ENCODE measurements at regions not wholly inside any gene's neighbourhood (a gene's known extent, or its start where the extent isn't known, plus 50 kb on each side); places are given as distances from the start of the nearest gene placed in this dataset.

- no peak overlapping the region for H3K4me3 Mint-ChIP-seq (ENCODE audit: unreplicated experiment)
- H3K27me3 Mint-ChIP-seq (ENCODE audit: unreplicated experiment): no peaks in the 10 kb centered on the region
- no peak overlapping the region for H3K27ac Mint-ChIP-seq (ENCODE audit: unreplicated experiment)
- H3K9me3 Mint-ChIP-seq (ENCODE audit: unreplicated experiment): peaks cover 5% of the 10 kb centered on the region
- no peak for TF ChIP-seq CTCF (IDR thresholded peaks at IDR 0.05)
- no peak for DNase-seq (ENCODE audit: extremely low spot score, unreplicated experiment)
- H3K4me1 Mint-ChIP-seq (ENCODE audit: unreplicated experiment): peaks cover 30% of the 10 kb centered on the region
- H3K36me3 Mint-ChIP-seq (ENCODE audit: unreplicated experiment): peaks cover 2% of the 10 kb centered on the region
Observed at GRCh38 chr21:38960251-38960650, 154.5 kb downstream of the ETS2 start.

- Mint-ChIP-seq H3K36me3 (ENCODE audit: unreplicated experiment) (peaks cover 2% of the 10 kb centered on the region), H3K9me3 (ENCODE audit: unreplicated experiment) (peaks cover 5% of the 10 kb centered on the region), H3K27me3 (ENCODE audit: unreplicated experiment) (no peaks in the 10 kb centered on the region), H3K4me3 (ENCODE audit: unreplicated experiment) (no peak overlapping the region), H3K4me1 (ENCODE audit: unreplicated experiment) (peaks cover 31% of the 10 kb centered on the region), H3K27ac (ENCODE audit: unreplicated experiment) (peak overlapping the region; percentile 56)
- TF ChIP-seq CTCF (IDR thresholded peaks at IDR 0.05): no peak
- DNase-seq (ENCODE audit: extremely low spot score, unreplicated experiment): no peak
Observed at GRCh38 chr21:38959692-38960061, 153.9 kb downstream of the ETS2 start.

- no peak for DNase-seq (ENCODE audit: extremely low spot score, unreplicated experiment)
- Mint-ChIP-seq H3K27me3 (ENCODE audit: unreplicated experiment) (peaks cover under 1% of the 10 kb centered on the region), H3K4me1 (ENCODE audit: unreplicated experiment) (peaks cover 31% of the 10 kb centered on the region), H3K4me3 (ENCODE audit: unreplicated experiment) (no peak overlapping the region), H3K9me3 (ENCODE audit: unreplicated experiment) (peaks cover 5% of the 10 kb centered on the region), H3K36me3 (ENCODE audit: unreplicated experiment) (peaks cover 2% of the 10 kb centered on the region), H3K27ac (ENCODE audit: unreplicated experiment) (peak overlapping the region; percentile 56)
- TF ChIP-seq CTCF (IDR thresholded peaks at IDR 0.05): no peak
Observed at GRCh38 chr21:38958940-38959691, 153.4 kb downstream of the ETS2 start.

- Mint-ChIP-seq H3K27me3 (ENCODE audit: unreplicated experiment) (peaks cover 4% of the 10 kb centered on the region), H3K36me3 (ENCODE audit: unreplicated experiment) (peaks cover 2% of the 10 kb centered on the region), H3K4me1 (ENCODE audit: unreplicated experiment) (peaks cover 31% of the 10 kb centered on the region), H3K4me3 (ENCODE audit: unreplicated experiment) (no peak overlapping the region), H3K9me3 (ENCODE audit: unreplicated experiment) (peaks cover 5% of the 10 kb centered on the region), H3K27ac (ENCODE audit: unreplicated experiment) (peak overlapping the region; percentile 56)
- no peak for DNase-seq (ENCODE audit: extremely low spot score, unreplicated experiment)
- no peak for TF ChIP-seq CTCF (IDR thresholded peaks at IDR 0.05)
Observed at GRCh38 chr21:38958323-38958705, 152.6 kb downstream of the ETS2 start.

GRCh38 chr21:38957575-38958322 lies 152.0 kb downstream of the ETS2 start:
- DNase-seq (ENCODE audit: extremely low spot score, unreplicated experiment): no peak
- H3K4me1 Mint-ChIP-seq (ENCODE audit: unreplicated experiment): peaks cover 31% of the 10 kb centered on the region
- H3K4me3 Mint-ChIP-seq (ENCODE audit: unreplicated experiment): no peak overlapping the region
- peaks cover 4% of the 10 kb centered on the region for H3K27me3 Mint-ChIP-seq (ENCODE audit: unreplicated experiment)
- no peak for TF ChIP-seq CTCF (IDR thresholded peaks at IDR 0.05)
- H3K9me3 Mint-ChIP-seq (ENCODE audit: unreplicated experiment): peaks cover 5% of the 10 kb centered on the region
- peaks cover 2% of the 10 kb centered on the region for H3K36me3 Mint-ChIP-seq (ENCODE audit: unreplicated experiment)
- no peak overlapping the region for H3K27ac Mint-ChIP-seq (ENCODE audit: unreplicated experiment)

All from osteocyte (in vitro differentiated cells).